ENCODE measurements at regions not wholly inside any gene's neighbourhood (a gene's known extent, or its start where the extent isn't known, plus 50 kb on each side); places are given as distances from the start of the nearest gene placed in this dataset.

DNA sequence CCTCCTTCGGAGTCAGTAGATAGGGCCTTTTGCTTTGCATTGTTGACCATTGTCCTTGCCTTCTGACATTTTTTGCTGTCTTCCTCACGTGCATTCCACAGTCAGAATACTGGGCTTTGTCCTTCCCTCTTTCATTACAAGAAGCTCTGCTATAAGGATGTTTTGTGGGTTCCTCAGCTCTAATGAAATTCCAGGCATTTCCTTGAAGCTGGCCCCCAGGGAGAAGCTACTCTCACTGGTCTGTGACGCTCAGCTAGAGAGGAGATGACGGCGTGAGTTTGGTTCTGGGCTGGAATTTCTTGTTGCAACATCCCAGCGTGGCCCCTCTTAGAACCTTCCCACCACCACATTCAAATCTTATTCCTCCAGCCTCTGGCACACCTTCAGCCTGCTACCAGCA is 210.2 kb downstream of the TJP1 start:
- DNase-seq (ENCODE audit: low read depth), result peak; percentile 94
- TF ChIP-seq, protein P1, sequence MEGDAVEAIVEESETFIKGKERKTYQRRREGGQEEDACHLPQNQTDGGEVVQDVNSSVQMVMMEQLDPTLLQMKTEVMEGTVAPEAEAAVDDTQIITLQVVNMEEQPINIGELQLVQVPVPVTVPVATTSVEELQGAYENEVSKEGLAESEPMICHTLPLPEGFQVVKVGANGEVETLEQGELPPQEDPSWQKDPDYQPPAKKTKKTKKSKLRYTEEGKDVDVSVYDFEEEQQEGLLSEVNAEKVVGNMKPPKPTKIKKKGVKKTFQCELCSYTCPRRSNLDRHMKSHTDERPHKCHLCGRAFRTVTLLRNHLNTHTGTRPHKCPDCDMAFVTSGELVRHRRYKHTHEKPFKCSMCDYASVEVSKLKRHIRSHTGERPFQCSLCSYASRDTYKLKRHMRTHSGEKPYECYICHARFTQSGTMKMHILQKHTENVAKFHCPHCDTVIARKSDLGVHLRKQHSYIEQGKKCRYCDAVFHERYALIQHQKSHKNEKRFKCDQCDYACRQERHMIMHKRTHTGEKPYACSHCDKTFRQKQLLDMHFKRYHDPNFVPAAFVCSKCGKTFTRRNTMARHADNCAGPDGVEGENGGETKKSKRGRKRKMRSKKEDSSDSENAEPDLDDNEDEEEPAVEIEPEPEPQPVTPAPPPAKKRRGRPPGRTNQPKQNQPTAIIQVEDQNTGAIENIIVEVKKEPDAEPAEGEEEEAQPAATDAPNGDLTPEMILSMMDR (conservative IDR thresholded peaks at IDR 0.05; ENCODE audit: low read length), result no peak
- H3K4me3 ChIP-seq (ENCODE audit: low read length), result no peak overlapping the region

GRCh38 chr15:29611057-29611456 is 211.2 kb downstream of the TJP1 start:
- H3K4me3 ChIP-seq (ENCODE audit: low read length), result no peak overlapping the region
- TF ChIP-seq, protein P1 (conservative IDR thresholded peaks at IDR 0.05; ENCODE audit: low read length), result no peak
- no peak for DNase-seq (ENCODE audit: low read depth)

DNA sequence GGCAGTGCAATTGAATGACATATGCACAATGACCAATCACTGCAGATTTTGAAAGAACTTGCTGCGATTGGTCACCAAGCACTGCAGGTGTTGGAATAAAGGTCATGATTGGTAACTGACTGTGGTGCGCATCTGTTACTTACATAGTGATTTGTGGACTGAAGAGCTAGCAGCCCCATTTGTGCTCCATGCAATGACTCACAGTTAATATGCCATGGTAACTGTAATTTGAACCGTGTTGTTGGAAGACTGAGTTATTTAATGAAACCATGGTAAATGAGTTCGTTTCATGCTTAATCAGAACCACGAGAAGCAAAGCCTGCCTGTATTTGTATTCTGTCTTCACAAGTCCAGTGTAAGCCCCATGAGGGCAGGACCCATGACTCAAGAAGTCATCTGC is 220.5 kb downstream of the TJP1 start:
- DNase-seq (ENCODE audit: low read depth), result no peak
- TF ChIP-seq, protein P1 (conservative IDR thresholded peaks at IDR 0.05; ENCODE audit: low read length), result no peak
- no peak overlapping the region for H3K4me3 ChIP-seq (ENCODE audit: low read length)

DNA sequence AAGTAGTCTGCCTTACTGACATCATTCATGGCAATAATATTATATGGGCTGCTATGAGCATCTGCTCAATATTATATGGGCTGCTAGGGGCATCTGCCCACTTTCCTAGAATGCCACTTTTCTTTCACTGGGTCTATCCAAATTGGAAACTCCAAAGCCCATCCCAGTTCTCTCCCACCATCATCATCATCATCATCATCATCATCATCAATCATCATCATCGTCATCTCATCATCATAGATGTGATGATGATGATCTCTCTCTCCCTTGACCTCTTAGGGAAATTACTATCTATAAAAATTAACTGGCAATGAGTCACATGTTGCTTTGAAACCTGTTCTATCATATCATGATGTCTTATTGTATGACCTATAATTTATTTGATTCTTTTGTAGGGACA is 222.0 kb downstream of the TJP1 start:
- TF ChIP-seq, protein P1 (conservative IDR thresholded peaks at IDR 0.05; ENCODE audit: low read length), result no peak
- no peak overlapping the region for H3K4me3 ChIP-seq (ENCODE audit: low read length)
- DNase-seq (ENCODE audit: low read depth), result no peak

GRCh38 chr15:29596266-29596665 is 226.0 kb downstream of the TJP1 start:
- TF ChIP-seq, protein P1 (conservative IDR thresholded peaks at IDR 0.05; ENCODE audit: low read length), result no peak
- no peak overlapping the region for H3K4me3 ChIP-seq (ENCODE audit: low read length)
- no peak for DNase-seq (ENCODE audit: low read depth)

DNA sequence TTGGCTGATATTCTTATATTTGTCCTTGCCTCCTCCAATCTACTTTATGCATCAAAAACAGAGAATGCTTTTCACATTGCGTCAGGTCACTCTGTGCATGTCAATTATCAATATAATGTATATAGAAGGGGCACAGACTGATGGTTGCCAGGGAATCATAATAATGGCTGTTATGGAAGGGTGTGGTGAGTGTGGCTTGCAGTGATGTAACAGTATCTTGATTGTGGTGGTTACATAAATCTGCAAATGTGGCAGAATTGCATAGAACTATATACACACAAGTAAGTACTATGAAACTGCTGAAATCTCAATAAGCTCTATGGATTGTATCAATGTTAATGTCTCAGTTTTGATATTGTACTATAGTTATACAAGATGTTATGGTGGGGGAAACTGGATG is 228.6 kb downstream of the TJP1 start:
- H3K4me3 ChIP-seq (ENCODE audit: low read length), result no peak overlapping the region
- TF ChIP-seq, protein P1 (conservative IDR thresholded peaks at IDR 0.05; ENCODE audit: low read length), result no peak
- no peak for DNase-seq (ENCODE audit: low read depth)

GRCh38 chr15:29593111-29593510 is 229.2 kb downstream of the TJP1 start:
- TF ChIP-seq, protein P1 (conservative IDR thresholded peaks at IDR 0.05; ENCODE audit: low read length), result no peak
- H3K4me3 ChIP-seq (ENCODE audit: low read length), result no peak overlapping the region
- no peak for DNase-seq (ENCODE audit: low read depth)

Data from AG10803 (cell line).